Mucosa of gallbladder (tissue), 1 donor: ENCODE measurements at regions not wholly inside any gene's neighbourhood (a gene's known extent, or its start where the extent isn't known, plus 50 kb on each side); places are given as distances from the start of the nearest gene placed in this dataset.
"Not testable (repeated sequence)": the region's sequence is repeated elsewhere in the genome, so short reads cannot be mapped to it uniquely, and the experiment has no call there.

Experiments
- DNase-seq: peaks from one replicate; pipeline ENCODE4 v3.0.0-alpha.2; 2020; ENCODE audit warnings: low spot score
- donor health status: DM: no; HTN: no; CAD: no.

DNA sequence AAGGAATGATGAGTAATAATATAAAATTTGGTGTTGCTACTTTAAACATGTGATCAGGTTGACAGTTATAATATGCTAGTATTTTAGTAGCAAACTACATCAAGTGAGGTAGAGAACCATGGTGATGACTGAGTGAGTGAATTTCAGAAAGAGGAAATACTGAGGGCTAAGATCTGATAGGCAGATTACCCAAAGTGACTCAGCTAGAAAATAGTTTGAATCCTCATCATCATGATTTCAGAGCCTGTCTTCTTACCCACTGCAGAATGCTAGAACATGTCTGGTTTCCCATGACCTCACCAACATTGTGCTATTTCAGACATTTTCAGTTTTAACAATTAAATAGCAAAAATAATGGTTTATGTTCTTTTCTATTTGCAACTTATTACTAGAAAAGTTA, 602.1 kb downstream of the TAF11L14 start:
- DNase-seq, result no peak

DNA sequence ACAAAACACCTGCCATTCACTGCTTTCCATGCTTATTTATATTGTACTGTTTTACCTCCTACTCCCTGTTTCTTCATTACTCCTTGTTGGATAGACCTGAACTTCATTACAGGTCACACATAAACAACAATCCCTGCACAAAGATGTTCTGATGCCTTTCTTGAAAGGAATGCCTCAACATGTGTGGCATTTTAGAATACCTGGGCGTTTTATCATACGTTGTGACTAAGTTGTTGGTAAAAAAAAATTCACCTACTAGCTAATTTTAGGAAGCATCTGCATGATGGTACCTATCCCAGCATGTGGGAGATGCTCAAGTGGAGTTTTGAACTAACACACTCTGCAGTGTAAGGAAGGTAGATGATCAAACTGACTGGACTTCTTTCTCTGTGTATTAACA, 604.1 kb downstream of the TAF11L14 start:
- DNase-seq, result no peak

DNA sequence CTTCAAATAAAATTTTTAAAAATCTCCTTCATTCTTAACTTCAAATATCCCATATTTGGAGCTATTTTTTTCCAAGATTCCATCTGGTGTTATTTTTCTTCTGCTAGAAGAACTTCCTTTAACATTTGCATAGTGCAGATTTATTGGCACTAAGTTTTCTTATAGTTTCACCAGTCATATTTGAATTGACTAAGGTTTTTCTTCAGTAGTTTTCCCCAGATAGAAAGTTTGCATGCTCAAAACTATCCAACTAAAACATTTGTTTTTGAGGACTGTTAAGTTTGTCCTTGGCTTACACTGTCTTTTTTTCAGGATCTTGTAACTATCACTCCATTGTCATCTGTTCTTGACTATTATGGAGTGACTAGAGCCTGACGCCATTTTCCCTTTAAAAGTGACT, 606.7 kb downstream of the TAF11L14 start:
- DNase-seq, result no peak

DNA sequence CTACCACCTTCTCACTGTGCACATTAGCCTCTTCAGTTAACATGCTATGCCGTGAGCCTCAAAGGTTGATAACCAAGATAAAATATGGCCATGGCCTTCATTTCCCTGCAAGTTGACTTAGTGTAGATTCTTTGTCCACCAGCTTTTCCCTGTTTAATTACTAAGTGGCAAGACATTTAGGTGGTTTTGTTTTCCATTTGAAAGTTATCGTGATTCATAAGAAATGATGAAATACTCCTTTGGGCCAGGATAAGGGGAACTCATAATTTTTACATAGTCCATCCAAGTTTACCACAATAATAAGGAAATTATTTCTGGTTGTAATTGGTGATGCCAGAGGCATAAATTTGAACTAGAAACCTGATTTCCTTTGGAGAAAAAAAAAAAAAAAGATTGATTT, 609.6 kb downstream of the TAF11L14 start:
- no peak for DNase-seq

DNA sequence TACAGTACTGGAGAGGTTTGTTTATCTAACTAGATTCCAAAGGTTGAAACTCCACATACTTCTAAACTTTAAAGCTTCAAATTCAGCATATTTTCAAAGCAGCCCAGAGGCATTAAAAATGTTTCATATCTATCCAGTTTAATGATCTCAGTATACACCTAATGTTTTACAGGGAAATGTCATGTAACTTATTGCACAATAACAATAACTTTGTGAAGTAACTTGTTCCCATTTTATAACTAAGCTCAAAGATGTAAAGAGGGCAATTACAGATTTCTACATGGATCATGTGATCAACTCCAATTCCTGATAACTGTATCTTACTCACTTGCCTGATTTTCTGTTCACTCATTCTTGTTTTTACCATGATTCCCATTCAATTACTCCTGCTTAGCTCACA, 610.0 kb downstream of the TAF11L14 start:
- no peak for DNase-seq

DNA sequence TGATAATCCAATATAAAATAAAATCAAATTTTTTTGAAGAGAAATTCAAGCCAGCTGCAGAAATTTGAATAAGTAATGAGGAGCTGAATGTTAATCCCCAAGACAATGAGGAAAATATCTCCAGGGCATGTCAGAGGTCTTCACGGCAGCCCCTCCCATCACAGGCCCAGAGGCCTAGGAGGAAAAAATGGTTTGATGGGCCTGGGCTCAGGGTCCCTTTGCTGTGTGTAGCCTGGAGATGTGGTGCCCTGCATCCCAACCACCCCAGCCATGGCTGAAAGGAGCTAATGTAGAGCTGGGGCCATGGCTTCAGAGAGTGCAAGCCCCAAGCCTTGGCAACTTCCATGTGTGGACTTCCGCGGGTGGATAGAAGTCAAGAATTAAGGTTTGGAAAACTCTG, 618.3 kb downstream of the TAF11L14 start:
- DNase-seq, result no peak

DNA sequence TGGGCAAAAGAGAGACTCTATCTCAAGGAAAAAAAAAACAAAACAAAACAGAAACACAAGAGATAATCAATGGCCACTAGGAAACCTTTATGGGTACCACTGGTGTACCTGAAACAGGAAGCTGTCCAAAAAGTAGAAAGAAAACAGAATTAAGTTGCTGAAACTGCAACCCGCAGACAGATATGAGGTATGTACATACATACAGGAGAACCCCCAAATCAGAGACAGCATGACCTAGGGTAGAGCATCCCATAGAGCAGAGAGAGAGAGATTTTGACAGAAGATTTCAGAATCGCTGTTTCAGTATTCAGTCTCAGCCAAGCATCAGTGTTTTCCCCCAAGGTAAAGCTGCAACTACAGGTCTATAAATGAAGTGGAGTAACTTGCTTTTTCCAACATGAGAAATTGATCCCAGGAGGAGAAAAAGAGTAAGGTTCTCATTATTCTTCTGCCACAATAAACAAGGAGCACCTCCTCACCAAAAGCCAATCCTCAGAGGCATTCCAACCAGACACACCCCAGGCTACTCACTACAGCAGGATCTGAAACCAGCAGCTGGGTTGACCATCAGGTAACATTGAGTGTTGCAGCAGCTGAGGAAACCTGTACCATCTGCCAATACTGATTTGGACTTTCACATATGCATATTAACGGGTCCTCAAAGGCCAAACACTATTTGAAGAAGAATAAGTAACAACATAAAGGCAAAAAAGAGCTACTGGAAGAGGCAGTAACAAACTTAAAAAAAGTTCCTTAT, 630.0 kb downstream of the TAF11L14 start:
- DNase-seq, result no peak

DNA sequence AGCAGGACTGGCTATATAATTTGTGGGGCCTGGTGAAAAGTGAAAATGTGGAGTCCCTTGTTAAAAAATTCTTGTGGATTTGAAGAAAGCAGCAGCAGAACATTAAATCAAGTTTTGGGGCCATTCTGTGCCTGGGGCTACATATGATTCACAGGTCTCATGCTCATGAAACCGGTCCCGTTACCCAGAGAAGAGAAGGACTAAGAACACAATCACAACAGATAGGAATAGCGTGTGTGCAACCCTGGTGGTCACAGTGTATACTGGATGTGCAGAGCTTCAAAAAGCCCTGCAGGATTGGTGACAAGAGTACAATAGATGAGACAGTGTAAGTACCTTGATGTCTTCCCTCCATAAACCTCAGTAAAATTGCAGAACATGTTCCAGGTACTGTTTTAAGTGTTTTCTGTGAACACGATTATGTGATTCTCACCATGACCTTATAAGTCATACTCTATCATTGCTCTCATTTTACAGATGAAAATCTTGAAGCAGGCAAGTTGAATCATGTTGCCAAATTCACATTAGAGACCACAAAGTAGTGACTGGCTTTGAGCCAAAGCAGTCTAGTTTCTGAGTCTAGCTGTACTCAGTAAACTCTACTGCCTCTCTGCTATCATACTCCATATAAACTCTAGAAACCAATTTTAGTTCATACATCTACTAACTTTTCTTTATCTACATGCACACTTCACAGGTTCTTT, 636.5 kb downstream of the TAF11L14 start:
- no peak for DNase-seq

DNA sequence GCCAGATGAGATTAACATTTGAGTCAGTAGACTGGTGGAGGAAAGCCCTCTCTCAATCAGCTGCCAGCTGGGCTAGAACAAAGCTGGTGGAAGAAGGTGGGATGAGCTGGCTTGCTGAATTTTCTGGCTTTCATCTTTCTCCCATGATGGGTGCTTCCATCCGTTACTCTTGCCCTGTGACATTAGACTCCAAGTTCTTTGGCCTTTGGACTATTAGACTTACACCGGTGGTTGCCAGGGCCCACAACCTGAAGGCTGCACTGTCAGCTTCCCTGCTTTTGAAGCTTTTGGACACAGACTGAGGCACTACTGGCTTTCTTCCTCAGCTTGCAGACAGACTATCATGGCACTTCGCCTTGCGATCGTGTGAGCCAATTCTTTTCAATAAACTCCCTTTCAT, 642.7 kb downstream of the TAF11L14 start:
- no peak for DNase-seq

DNA sequence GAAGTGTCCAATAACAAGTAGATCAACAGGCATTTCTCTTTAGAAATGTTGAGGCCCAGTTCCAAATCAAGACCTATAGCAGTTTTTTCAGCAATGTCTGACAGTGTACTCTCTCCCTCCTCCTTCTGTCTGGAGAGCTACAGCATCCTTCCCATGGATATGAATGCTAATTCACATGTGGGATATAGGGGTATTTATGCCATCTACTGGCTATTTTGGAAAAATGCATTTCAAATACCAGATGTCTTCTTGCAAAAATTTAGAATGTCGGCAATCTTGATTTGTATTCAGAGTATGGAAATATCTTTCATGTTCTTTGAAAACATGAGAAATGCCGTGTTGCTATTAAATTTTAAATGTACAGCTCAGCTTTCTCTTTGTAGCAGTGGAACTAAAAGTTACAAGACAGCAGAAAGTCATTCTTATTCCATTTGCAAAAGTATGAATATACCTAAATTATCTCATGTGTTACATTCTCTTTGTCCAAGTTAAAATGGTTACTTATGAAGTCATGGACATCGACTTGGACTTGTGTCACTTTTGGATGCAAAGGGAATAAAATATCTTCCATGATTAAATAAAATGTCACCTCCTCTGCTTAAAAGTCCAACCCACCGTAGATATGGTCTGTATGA, 647.8 kb downstream of the TAF11L14 start:
- DNase-seq, result no peak

DNA sequence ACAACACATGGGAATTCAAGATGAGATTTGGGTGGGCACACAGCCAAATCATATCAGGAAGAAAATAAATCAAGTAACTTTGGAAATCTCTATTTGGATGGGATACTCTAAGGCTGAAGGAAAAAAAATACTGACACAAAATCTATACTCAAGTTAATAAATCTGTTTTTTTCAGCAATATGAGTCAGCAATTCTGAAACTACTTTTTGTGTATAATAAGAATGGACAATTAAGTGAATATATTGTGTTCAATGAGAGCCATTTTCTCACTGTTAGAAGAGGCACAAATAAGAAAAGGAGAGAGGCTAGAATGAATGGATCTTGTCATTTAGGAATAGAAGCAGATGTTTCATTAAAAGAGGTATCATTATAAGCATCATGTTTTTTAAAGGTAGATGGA, 651.0 kb downstream of the TAF11L14 start:
- DNase-seq, result no peak

DNA sequence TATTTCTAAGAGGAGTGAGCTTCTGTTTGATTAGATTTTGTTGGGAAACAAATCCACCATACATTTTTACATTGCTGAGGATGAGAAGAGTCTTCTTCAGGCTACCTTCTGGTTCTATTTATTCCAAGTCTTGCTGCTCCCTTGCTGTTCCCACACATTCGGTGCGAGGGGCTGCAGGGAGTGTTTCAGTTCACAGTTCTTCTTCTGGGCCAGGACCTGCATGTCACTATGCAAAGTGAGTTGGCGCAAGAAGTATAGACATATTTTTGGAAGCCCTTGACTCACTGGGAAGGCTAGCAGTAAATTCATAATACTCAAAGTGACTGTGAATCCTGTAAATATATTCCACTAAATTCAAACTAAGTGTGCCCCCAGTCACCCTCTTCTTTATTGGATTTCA, 657.9 kb downstream of the TAF11L14 start:
- no peak for DNase-seq

DNA sequence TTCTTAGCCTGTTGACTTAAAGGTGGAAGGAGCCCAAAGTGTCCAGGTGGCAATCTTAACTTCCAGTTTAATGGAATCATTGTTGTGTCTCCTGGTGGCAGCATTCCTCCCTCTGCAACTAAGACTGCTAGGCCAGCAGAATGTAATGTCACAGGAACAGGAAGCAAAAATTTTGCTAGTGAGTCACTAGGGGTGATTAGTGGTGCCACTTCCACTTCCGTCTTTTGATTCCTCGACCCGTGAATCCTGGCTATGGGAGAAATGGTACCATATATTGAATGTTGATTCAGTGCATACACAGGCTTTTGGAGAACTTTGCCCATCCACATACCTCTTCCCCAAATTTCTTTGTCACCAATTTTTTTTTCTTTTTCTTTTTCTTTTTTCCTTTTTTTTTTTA, 661.4 kb downstream of the TAF11L14 start:
- DNase-seq, result not testable (repeated sequence)

DNA sequence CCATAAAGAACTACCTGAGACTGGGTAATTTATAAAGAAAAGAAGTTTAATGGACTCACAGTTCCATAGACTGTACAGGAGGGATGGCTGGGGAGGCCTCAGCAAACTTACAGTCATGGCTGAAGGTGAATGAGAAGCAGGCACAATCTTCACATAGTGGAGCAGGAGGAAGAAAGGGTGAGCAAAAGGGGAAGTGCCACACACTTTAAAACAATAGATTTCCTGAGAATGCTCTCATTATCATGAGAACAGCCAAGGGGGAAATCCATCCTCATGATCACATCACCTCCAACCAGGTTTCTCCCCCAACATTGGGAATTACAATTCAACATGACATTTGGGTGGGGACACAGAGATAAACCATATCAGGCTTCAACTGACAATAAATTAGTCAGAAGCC, 664.9 kb downstream of the TAF11L14 start:
- no peak for DNase-seq

DNA sequence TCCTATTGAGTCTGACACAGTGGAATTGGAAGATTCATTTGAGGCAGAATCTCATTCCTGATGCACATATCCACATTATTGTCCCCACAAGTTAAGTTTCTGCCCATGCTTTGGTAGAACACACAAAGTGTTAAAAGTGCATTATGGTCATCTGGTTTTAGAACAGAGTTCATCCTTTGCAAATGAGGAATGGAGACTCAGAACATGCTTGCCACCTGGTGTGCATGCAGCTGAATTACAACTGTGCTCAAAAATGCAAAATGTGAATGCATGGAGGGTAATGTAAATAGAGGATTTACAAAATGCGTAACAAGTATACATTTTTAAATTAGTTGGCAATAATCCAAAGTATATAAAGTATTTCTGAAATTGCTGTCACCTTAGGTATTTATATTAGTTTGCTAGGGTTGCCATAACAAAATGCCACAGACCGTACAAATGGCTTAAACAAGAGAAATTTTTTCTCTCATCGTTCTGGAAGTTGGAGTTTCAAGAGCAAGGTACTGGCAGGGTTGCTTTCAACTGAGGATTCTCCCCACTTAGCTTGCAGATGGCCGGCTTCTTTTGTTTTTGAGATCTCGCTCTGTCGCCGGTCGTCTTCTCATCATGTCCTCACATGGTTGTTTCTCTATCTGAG, 671.1 kb downstream of the TAF11L14 start:
- DNase-seq, result no peak

DNA sequence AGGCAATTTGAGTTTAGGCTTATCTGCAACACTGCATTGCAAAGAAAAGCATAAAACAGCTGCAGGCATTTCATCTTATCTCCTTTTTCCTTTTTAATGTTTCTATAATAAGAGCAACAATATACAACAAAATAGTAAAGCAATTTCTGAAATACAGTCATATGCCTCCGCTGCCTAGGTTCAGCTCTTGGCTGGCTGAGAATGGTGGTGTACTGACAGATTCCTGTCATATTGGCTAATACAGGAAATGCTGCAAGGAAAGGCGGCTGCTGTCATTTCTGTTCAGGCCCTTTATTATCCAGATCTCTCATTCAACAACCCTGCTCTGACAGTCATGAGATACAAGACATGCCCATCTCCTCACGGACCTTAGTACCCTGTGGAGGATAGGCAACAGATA, 677.0 kb downstream of the TAF11L14 start:
- DNase-seq, result no peak

DNA sequence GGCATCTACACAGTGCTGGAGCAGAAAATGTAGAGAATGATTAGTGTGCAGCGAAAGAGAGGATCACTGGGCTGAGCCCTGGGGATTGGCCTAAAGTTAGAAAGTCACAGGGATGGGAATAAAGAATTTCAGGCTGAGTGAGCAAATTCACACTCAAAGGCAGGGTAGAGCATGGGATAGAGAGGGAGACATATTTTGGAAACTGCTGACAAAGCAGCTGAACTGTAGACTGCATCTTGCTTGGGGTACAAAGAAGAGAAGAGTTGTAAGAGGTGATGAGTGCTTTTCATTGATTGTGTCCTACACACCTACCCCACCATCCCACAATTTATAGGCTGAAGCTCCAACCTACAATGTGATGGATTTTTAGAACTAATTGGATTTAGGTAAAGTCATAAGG, 677.8 kb downstream of the TAF11L14 start:
- no peak for DNase-seq

DNA sequence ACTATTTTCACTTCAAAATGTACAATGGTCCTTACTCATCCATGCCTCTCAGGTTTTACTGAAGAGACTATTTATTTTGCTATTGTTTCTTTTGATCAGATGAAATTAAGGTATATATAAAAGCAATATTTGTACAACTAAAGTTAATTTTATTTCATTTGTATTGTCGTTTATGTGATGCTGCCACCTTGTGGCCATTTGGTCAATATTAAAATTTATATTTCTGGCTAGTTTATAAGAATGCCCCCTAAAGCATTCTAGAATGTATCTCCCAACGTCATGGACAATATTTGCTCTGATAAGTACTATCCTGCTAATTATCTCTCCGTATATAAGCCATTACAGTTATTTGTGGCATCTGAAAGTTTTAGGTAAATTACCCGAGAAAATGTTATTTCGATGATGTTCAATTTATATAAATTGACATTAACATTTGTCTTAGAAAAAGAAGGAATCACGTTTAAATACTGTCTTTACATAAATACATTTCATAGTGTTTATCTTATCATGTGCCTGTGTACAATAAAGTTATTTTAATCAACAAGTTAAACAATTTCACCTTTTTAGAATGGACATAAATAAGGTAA, 680.0 kb downstream of the TAF11L14 start:
- no peak for DNase-seq

DNA sequence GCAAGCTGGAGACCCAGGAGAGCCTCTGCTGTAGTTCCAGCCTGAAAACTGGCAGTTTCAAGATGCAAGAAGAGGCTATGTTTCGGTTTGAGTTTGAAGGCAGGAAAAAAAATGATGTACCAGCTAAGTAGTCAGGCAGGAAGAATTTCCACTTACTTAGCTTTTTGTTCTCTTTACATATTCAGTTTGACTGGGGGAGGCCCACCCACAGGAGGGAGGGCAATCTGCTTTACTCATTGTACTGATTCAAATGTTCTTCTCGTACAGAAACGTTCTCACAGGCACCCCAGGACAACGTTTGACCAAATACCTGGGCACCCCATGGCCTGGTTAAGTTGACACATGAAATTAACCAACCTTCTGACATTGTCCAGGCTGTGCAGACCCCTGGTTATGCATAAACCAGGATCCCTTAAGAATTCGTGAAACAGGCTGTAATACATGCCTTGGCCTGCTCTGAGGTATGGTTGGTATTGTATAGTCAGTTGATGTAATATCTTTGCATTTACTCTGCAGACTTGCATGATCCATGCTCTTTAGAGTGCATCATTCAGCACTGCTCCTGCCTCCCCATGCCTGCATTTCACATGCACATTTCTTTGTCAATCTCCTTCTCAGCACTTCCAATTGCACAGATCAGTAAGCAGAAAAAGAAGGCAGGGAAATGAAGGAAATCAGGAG, 687.1 kb downstream of the TAF11L14 start:
- DNase-seq, result no peak

DNA sequence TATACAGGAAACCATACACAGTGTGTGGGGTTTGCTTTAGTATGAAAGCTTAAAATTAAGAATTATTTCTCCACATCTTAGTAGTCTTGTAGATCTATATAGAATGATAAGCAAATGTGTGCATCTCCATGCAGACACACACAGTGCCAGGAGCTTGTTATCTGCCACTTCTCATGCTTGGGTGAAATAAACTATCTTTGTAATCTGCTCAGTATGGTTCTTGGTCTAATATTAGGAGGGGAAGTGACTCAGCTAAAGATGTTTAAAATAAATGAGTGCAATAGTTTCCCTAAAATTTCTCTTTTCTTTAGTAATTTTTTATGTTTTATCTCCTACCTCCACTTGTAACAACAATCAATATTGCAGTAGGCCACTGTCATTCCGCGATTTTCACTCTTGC, 689.6 kb downstream of the TAF11L14 start:
- no peak for DNase-seq

DNA sequence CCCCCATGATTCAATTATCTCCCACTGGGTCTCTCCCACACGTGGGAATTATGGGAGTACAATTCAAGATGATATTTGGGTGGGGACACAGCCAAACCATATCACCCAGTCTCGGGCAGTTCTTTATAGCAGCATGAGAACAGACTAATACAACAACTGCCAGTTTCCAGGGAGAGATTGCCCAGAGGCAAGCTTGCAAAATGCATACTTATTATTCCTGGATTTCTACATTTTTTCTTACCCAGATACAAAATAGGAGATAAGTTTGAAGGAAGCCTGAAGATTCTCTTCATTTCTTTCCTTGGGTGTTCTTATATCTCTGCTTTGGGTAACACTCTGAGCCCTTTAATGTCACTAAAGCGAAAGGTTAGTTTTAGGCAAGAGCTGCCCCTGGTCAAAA, 691.2 kb downstream of the TAF11L14 start:
- no peak for DNase-seq

DNA sequence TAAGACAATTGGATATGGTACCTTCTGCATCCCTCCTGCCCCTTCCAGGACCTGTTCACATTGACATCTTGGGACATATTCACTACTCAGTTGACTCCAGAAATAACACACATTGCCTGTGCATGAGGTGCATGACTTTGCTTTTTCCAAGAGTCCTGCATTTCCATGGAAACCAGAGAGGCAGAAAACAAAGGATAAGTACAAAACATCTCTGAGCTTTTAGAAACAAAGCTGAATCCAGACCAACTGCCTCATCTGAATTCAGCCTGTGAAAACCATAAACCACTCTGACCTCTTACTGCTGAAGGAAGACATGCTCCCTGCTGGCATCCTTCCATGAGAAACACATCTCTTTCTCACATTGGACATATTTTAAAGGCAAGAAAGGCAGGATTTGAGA, 695.1 kb downstream of the TAF11L14 start:
- no peak for DNase-seq
